H1 (cell line): ENCODE measurements at regions not wholly inside any gene's neighbourhood (a gene's known extent, or its start where the extent isn't known, plus 50 kb on each side); places are given as distances from the start of the nearest gene placed in this dataset.

Experiments used
- CHD1 ChIP-seq: IDR thresholded peaks from 2 replicates; pipeline ENCODE4 v1.6.1; 2012; ENCODE audit warnings: low read depth, low read length, improper control_type of control experiment
- EGR1 ChIP-seq: IDR thresholded peaks from 2 replicates; pipeline ENCODE4 v1.6.1; 2011; ENCODE audit warnings: low read depth, low read length, borderline replicate concordance
- EP300 ChIP-seq, 2 experiments: IDR thresholded peaks; 1 replicate in 1 of 2; 2 replicates in 1 of 2; pipeline ENCODE4 v1.6.1; 2011 to 2012; ENCODE audit warnings: low read depth in 2 of 2, low read length in 2 of 2, mild to moderate bottlenecking in 2 of 2, borderline replicate concordance in 1 of 2, inconsistent platforms in 1 of 2, moderate library complexity in 1 of 2
- GABPA ChIP-seq: IDR thresholded peaks from 2 replicates; pipeline ENCODE4 v1.6.1; 2011; ENCODE audit warnings: mild to moderate bottlenecking, low read length, moderate library complexity, borderline replicate concordance; ENCODE audit not compliant: insufficient read depth
- HDAC2 ChIP-seq, 2 experiments: fragments of 300-600 bp in 1 of 2; sonication (generic) in 1 of 2; IDR thresholded peaks; 2 replicates each; pipeline ENCODE4 v1.6.1; 2011 to 2012; ENCODE audit warnings: low read depth in 2 of 2, low read length in 2 of 2, mild to moderate bottlenecking in 2 of 2, moderate library complexity in 2 of 2, borderline replicate concordance in 1 of 2, inconsistent platforms in 1 of 2
- MAFK ChIP-seq: IDR thresholded peaks from 2 replicates; pipeline ENCODE4 v1.6.1; 2012; ENCODE audit warnings: low read depth, mild to moderate bottlenecking, improper control_type of control experiment, low read length
- POLR2AphosphoS5 ChIP-seq: IDR thresholded peaks from 2 replicates; pipeline ENCODE4 v1.6.1; 2011; ENCODE audit warnings: low read depth, low read length
- SP1 ChIP-seq: IDR thresholded peaks from 2 replicates; pipeline ENCODE4 v1.6.1; 2011; ENCODE audit warnings: low read depth, low read length
- TAF7 ChIP-seq: optimal IDR thresholded peaks from 2 replicates; pipeline ENCODE3; 2011; ENCODE audit warnings: low read depth, mild to moderate bottlenecking, inconsistent platforms, low read length, moderate library complexity, borderline replicate concordance
- YY1 ChIP-seq: IDR thresholded peaks from 2 replicates; pipeline ENCODE4 v1.6.1; 2011; ENCODE audit warnings: low read depth, mild to moderate bottlenecking, low read length
- TF ChIP-seq, protein P1 (sequence below), 3 experiments: IDR thresholded peaks; 1 replicate in 2 of 3; 2 replicates in 1 of 3; pipeline versions ENCODE4 v1.5.1 to v1.6.1; 2011; ENCODE audit warnings: low read length in 3 of 3, mild to moderate bottlenecking in 3 of 3, inconsistent platforms in 2 of 3, low read depth in 1 of 3, moderate library complexity in 1 of 3; ENCODE audit not compliant: insufficient read depth in 1 of 3; ENCODE audit errors: control extremely low read depth in 1 of 3
- TF ChIP-seq, protein P2 (sequence below): IDR thresholded peaks from 2 replicates; pipeline ENCODE4 v1.6.1; 2011; ENCODE audit warnings: low read depth, mild to moderate bottlenecking, low read length; ENCODE audit not compliant: insufficient read depth

DNA sequence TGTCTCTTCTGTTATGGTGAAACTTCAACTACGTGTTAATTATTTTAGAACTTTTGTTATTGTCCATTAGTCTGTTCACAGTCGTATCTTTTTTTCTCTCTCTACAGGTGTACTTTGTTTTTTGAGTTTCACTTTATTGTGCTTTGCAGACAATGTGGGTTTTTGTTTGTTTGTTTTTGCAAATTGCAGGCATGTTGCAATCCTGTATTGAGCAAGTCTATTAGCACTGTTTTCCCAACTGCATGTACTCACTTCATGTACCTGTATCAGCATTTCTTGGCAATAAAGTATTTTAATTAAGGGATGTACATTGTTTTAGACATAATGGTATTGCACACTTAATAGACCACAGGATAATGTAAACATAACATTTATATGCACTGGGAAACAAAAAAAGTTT, 99.1 kb upstream of the FAM110C start:
- TF ChIP-seq EGR1, result no peak
- no peak for TF ChIP-seq TAF7
- no peak for TF ChIP-seq CHD1
- no peak for TF ChIP-seq YY1
- TF ChIP-seq, protein P1, sequence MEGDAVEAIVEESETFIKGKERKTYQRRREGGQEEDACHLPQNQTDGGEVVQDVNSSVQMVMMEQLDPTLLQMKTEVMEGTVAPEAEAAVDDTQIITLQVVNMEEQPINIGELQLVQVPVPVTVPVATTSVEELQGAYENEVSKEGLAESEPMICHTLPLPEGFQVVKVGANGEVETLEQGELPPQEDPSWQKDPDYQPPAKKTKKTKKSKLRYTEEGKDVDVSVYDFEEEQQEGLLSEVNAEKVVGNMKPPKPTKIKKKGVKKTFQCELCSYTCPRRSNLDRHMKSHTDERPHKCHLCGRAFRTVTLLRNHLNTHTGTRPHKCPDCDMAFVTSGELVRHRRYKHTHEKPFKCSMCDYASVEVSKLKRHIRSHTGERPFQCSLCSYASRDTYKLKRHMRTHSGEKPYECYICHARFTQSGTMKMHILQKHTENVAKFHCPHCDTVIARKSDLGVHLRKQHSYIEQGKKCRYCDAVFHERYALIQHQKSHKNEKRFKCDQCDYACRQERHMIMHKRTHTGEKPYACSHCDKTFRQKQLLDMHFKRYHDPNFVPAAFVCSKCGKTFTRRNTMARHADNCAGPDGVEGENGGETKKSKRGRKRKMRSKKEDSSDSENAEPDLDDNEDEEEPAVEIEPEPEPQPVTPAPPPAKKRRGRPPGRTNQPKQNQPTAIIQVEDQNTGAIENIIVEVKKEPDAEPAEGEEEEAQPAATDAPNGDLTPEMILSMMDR (IDR thresholded peaks at IDR 0.05; ENCODE audit: control extremely low read depth in 1 of 3, insufficient read depth in 1 of 3, low read depth in 1 of 3, low read length in 3 of 3), result no peak
- no peak for TF ChIP-seq GABPA
- TF ChIP-seq MAFK, result no peak
- no peak for TF ChIP-seq EP300 (IDR thresholded peaks at IDR 0.05; ENCODE audit: borderline replicate concordance in 1 of 2, low read depth in 2 of 2, low read length in 2 of 2)
- TF ChIP-seq SP1, result no peak
- TF ChIP-seq HDAC2 (IDR thresholded peaks at IDR 0.05; ENCODE audit: borderline replicate concordance in 1 of 2, low read depth in 2 of 2, low read length in 2 of 2), result no peak
- TF ChIP-seq, protein P2, sequence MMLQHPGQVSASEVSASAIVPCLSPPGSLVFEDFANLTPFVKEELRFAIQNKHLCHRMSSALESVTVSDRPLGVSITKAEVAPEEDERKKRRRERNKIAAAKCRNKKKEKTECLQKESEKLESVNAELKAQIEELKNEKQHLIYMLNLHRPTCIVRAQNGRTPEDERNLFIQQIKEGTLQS, result no peak
- no peak for TF ChIP-seq POLR2AphosphoS5
